ENCODE measurements at regions not wholly inside any gene's neighbourhood (a gene's known extent, or its start where the extent isn't known, plus 50 kb on each side); places are given as distances from the start of the nearest gene placed in this dataset.
"Not testable (repeated sequence)": the region's sequence is repeated elsewhere in the genome, so short reads cannot be mapped to it uniquely, and the experiment has no call there.

GRCh38 chr3:94405258-94406035 is 342.6 kb downstream of the NSUN3 start:
- 17 to 95% (median 74%) methylated on average over 1 to 4 of the region's 5 CpGs for WGBS, 10 experiments
- no peak for ATAC-seq (replicated peaks in 6 of 8)
- Histone ChIP-seq H3K4me3 (no peak overlapping the region), H3K27ac (no peak overlapping the region), H3K4me1 (replicated peaks in 1 of 2) (no peaks in the 10 kb centered on the region)
- in situ Hi-C loops (cut with MboI; ENCODE audit: low pct_unique_long_range_greater_than_20kb in 2 of 9, low sequenced_read_pairs in 9 of 9, unreplicated experiment in 9 of 9): no loop called here

- in situ Hi-C loops (cut with MboI; ENCODE audit: low pct_unique_long_range_greater_than_20kb in 2 of 9, low sequenced_read_pairs in 9 of 9, unreplicated experiment in 9 of 9): no loop called here
- Histone ChIP-seq H3K27ac (no peak overlapping the region), H3K4me3 (no peak overlapping the region), H3K4me1 (replicated peaks in 1 of 2) (no peaks in the 10 kb centered on the region)
- ATAC-seq (replicated peaks in 6 of 8): peak in 2 of 8 experiments; percentile 38 to 87
These were observed 343.7 kb downstream of the NSUN3 start for GRCh38 chr3:94406595-94406994.

GRCh38 chr3:94412936-94413335 is 350.1 kb downstream of the NSUN3 start:
- H3K27ac ChIP-seq; H3K4me1 ChIP-seq (replicated peaks in 1 of 2); H3K4me3 ChIP-seq; in situ Hi-C loops (cut with MboI; ENCODE audit: low pct_unique_long_range_greater_than_20kb in 2 of 9, low sequenced_read_pairs in 9 of 9, unreplicated experiment in 9 of 9): not testable (repeated sequence)
- WGBS, 10 experiments: 14 to 100% (median 74%) methylated on average over 1 to 4 of the region's 4 CpGs; no CpG with 5 or more reads in 1 of the 10 experiments
- ATAC-seq (replicated peaks in 6 of 8): peak in 1 of 8 experiments; percentile 40

GRCh38 chr3:94413336-94414108 is 350.7 kb downstream of the NSUN3 start:
- H3K4me1 ChIP-seq (replicated peaks in 1 of 2): peaks cover 2 to 7% of the 10 kb centered on the region in 2 donors
- WGBS, 10 experiments: 2 to 71% (median 33%) methylated on average over 2 to 4 of the region's 4 CpGs; no CpG with 5 or more reads in 1 of the 10 experiments
- H3K27ac ChIP-seq: no peak overlapping the region
- ATAC-seq (replicated peaks in 6 of 8): peak in 2 of 8 experiments; percentile 49 to 58
- no peak overlapping the region for H3K4me3 ChIP-seq
- in situ Hi-C loops (cut with MboI; ENCODE audit: low pct_unique_long_range_greater_than_20kb in 2 of 9, low sequenced_read_pairs in 9 of 9, unreplicated experiment in 9 of 9): no loop called here

GRCh38 chr3:94414418-94414817 is 351.6 kb downstream of the NSUN3 start:
- WGBS, 10 experiments: 0 to 58% (median 32%) methylated on average over 1 to 2 of the region's 2 CpGs
- no peak overlapping the region for H3K4me3 ChIP-seq
- in situ Hi-C loops (cut with MboI; ENCODE audit: low pct_unique_long_range_greater_than_20kb in 2 of 9, low sequenced_read_pairs in 9 of 9, unreplicated experiment in 9 of 9): no loop called here
- ATAC-seq (replicated peaks in 6 of 8): peak in 5 of 8 experiments; percentile 61 to 99 (median 97)
- peaks cover 2 to 7% of the 10 kb centered on the region in 2 donors for H3K4me1 ChIP-seq (replicated peaks in 1 of 2)
- H3K27ac ChIP-seq: no peak overlapping the region

- in situ Hi-C loops (cut with MboI; ENCODE audit: low pct_unique_long_range_greater_than_20kb in 2 of 9, low sequenced_read_pairs in 9 of 9, unreplicated experiment in 9 of 9): no loop called here
- peaks cover 2 to 7% of the 10 kb centered on the region in 2 donors for H3K4me1 ChIP-seq (replicated peaks in 1 of 2)
- peak in 2 of 8 experiments; percentile 18 to 57 for ATAC-seq (replicated peaks in 6 of 8)
- 0 to 94% (median 70%) methylated on average over 1 to 4 of the region's 4 CpGs; no CpG with 5 or more reads in 2 of the 10 experiments for WGBS, 10 experiments
- no peak overlapping the region for H3K4me3 ChIP-seq
- no peak overlapping the region for H3K27ac ChIP-seq
These were observed 353.9 kb downstream of the NSUN3 start for GRCh38 chr3:94416768-94417167.

- 37 to 100% (median 82%) methylated on average over 1 to 5 of the region's 6 CpGs; no CpG with 5 or more reads in 4 of the 10 experiments for WGBS, 10 experiments
- no peak overlapping the region for H3K27ac ChIP-seq
- in situ Hi-C loops (cut with MboI; ENCODE audit: low pct_unique_long_range_greater_than_20kb in 2 of 9, low sequenced_read_pairs in 9 of 9, unreplicated experiment in 9 of 9): no loop called here
- no peak overlapping the region for H3K4me3 ChIP-seq
- no peak for ATAC-seq (replicated peaks in 6 of 8)
- H3K4me1 ChIP-seq (replicated peaks in 1 of 2): peaks cover 2 to 7% of the 10 kb centered on the region in 2 donors
These were observed 355.1 kb downstream of the NSUN3 start for GRCh38 chr3:94417963-94418455.

GRCh38 chr3:94420931-94421330 is 358.1 kb downstream of the NSUN3 start:
- Histone ChIP-seq H3K27ac (no peak overlapping the region), H3K4me3 (no peak overlapping the region), H3K4me1 (replicated peaks in 1 of 2) (no peaks in the 10 kb centered on the region)
- no peak for ATAC-seq (replicated peaks in 6 of 8)
- 0 to 86% (median 43%) methylated on average over 1 of the region's 1 CpG; no CpG with 5 or more reads in 4 of the 10 experiments for WGBS, 10 experiments
- in situ Hi-C loops (cut with MboI; ENCODE audit: low pct_unique_long_range_greater_than_20kb in 2 of 9, low sequenced_read_pairs in 9 of 9, unreplicated experiment in 9 of 9): no loop called here

GRCh38 chr3:94423578-94423977 is 360.7 kb downstream of the NSUN3 start:
- peak in 3 of 8 experiments; percentile 66 to 95 (median 79) for ATAC-seq (replicated peaks in 6 of 8)
- H3K4me1 ChIP-seq (replicated peaks in 1 of 2): no peaks in the 10 kb centered on the region
- H3K4me3 ChIP-seq: no peak overlapping the region
- in situ Hi-C loops (cut with MboI; ENCODE audit: low pct_unique_long_range_greater_than_20kb in 2 of 9, low sequenced_read_pairs in 9 of 9, unreplicated experiment in 9 of 9): no loop called here
- H3K27ac ChIP-seq: no peak overlapping the region

GRCh38 chr3:94429517-94429916 is 366.7 kb downstream of the NSUN3 start:
- Histone ChIP-seq H3K27ac (no peak overlapping the region), H3K4me3 (no peak overlapping the region), H3K4me1 (replicated peaks in 1 of 2) (no peaks in the 10 kb centered on the region)
- in situ Hi-C loops (cut with MboI; ENCODE audit: low pct_unique_long_range_greater_than_20kb in 2 of 9, low sequenced_read_pairs in 9 of 9, unreplicated experiment in 9 of 9): no loop called here
- ATAC-seq (replicated peaks in 6 of 8): no peak

GRCh38 chr3:94431876-94432570 is 369.2 kb downstream of the NSUN3 start:
- H3K4me3 ChIP-seq: no peak overlapping the region
- ATAC-seq (replicated peaks in 6 of 8): peak in 3 of 8 experiments; percentile 87 to 93 (median 91)
- WGBS, 10 experiments: 0 to 100% (median 82%) methylated on average over 1 to 3 of the region's 3 CpGs; no CpG with 5 or more reads in 4 of the 10 experiments
- H3K4me1 ChIP-seq (replicated peaks in 1 of 2): no peaks in the 10 kb centered on the region
- in situ Hi-C loops (cut with MboI; ENCODE audit: low pct_unique_long_range_greater_than_20kb in 2 of 9, low sequenced_read_pairs in 9 of 9, unreplicated experiment in 9 of 9): no loop called here
- H3K27ac ChIP-seq: no peak overlapping the region

- no peak overlapping the region for H3K27ac ChIP-seq
- in situ Hi-C loops (cut with MboI; ENCODE audit: low pct_unique_long_range_greater_than_20kb in 2 of 9, low sequenced_read_pairs in 9 of 9, unreplicated experiment in 9 of 9): no loop called here
- no peak overlapping the region for H3K4me3 ChIP-seq
- no peaks in the 10 kb centered on the region for H3K4me1 ChIP-seq (replicated peaks in 1 of 2)
- no peak for ATAC-seq (replicated peaks in 6 of 8)
These were observed 370.9 kb downstream of the NSUN3 start for GRCh38 chr3:94433811-94434210.
